Activated CD4-positive, CD25-positive, alpha-beta regulatory T cell (primary cell): ENCODE measurements at regions not wholly inside any gene's neighbourhood (a gene's known extent, or its start where the extent isn't known, plus 50 kb on each side); places are given as distances from the start of the nearest gene placed in this dataset.

Source experiments
- DNase-seq, 4 experiments: peaks; one replicate each; lab custom pipeline; 2025; lab: John Stamatoyannopoulos, UW

- DNase-seq, result no peak
Observed at GRCh38 chr2:481388-481787, 193.5 kb upstream of the ALKAL2 start.

- no peak for DNase-seq
Observed at GRCh38 chr2:479490-480176, 191.7 kb upstream of the ALKAL2 start.

DNA sequence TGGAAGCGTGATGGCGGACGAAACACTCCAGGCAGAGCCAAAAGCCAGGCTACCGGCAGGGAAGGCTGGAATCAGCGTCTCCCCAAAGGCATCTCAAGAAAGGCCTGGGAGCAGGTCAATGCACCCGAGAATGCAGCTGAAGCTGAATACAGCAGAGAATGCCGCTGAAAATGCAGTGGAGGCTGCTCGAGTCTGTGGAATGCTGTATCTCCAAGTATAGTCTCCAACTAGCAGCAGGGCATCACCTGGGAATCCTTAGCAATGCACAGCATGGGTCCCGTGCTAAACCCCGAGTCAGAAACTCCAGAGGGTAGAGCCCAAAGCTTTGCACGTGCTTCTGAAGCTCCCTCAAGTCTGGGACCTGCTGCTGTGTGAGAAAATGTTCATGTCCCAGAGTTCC is 191.1 kb upstream of the ALKAL2 start:
- DNase-seq, result no peak

GRCh38 chr2:471560-471959 is 183.7 kb upstream of the ALKAL2 start:
- DNase-seq, result no peak

DNA sequence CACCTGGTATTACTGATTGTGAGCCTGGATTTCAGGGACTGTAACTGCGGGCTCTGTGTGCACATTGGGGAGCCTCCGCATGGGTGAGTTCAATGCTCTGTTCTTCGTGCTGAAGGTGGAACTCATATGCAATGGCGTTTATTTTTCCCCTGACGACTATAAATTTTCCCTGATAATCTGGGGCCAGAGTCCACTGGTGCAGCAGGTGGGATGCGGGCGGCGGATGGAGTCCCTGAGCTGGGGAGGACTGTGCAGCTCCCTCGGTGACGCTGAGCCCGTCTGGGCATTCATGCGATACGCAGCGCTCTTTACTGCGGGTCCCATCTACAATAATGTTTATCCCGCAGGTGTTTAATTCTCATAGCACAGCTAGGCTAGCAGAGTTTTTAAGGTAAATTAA is 181.6 kb upstream of the ALKAL2 start:
- no peak for DNase-seq

DNA sequence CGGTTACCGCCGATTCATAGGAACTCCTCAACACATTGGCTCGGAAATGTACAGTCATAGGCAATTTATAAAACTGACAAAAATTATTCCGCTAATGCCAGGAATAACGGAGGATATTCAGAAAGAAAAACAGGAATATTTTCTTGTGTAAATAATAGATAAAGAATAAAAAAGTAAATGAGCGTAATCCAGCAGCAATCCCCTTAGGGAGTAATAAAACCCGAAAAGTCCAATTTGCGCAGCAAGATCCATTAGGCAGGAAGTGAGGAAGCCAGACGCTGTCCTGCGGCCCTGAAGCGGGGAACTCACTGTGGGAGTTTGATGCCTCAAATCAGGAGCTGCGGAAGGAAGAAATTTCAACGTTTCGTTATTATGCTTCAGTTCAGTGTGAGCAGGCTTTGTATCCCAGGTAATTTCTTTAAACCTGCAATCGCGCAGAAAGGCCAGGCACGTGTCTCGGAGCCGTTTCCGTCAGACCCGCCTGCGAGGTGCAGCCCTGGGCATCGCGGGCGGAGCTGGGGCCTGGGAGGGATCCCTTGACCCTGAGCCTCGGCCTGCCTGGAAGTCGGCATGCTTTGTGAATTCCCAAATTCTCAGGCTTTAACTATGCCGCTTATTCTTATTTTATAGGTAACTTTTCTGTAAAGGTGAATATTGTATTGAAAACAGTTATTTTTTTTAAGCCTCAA is 180.9 kb upstream of the ALKAL2 start:
- DNase-seq, result no peak

DNA sequence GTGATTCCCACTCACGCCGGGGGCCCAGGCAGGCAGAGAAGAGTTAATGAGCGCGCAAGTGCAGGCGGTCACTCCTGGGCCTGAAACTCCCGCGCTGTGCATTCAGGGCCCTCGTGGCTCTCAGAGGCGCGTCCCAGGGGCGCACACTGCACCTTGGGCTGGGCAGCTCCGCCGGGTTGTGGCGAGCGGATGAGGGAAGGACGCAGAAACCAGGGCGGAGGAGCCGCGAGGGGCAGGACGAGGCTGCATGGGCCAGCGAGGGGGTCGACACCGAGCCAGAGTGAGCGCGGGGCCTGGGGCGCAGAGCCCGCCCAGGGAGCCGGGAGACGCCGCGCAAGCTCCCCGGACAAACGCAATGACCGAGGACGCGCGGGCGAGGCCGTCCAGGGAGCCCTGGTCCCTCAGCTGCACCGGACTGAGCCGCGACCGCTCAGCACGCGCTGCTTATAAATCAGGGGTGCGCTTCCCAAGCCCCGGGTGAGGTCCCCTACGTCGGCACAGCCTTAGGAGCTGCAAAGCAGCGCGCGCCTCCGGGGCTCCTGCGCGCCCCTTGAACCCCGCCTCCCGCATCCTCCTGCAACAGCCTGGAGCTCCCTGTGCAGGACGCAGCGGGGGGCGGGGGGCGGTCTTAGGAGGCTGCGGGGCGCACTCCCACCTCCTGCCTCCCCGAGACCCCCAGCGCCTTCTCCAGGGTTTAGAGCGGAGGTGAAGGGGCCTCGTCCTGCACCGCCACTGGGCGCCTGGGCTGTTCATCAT is 180.2 kb upstream of the ALKAL2 start:
- DNase-seq, result no peak

DNA sequence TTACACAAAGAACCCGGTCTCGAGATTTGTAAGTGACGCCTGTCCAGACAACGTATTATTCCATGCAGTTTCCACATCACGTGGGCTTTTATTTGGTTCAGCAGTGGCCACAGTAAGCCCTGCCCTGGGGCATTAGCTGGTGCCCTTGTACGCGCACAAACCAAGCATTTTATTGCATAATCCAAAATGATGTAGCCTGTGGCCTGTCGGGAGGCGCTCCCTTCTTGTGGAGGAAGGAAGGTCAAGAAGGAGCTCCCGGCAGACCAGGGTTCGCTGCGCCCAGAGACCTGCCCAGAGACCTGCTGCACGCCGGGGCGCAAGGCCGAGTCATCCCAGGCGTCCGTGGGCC is 179.6 kb upstream of the ALKAL2 start:
- no peak for DNase-seq

DNA sequence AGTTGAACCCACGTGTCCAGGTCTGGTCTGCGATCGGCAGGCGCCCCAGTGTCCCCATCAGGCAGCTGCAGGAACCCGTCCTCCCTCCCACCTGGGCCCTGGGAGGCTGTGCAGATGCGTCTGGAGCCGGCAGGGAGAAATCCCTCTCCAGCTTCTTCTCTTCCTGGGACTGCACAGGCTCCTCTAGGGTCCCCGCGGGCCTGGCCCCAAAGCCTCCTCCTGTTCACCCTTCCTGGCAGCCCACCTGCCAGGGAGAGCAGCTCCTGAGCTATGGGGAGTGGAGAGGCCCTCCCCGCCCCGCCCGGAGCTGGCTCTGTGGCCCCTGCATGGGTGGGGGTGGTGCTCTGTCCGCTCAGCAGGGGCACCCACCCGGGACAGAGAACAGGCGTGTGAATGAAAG is 179.2 kb upstream of the ALKAL2 start:
- no peak for DNase-seq

DNA sequence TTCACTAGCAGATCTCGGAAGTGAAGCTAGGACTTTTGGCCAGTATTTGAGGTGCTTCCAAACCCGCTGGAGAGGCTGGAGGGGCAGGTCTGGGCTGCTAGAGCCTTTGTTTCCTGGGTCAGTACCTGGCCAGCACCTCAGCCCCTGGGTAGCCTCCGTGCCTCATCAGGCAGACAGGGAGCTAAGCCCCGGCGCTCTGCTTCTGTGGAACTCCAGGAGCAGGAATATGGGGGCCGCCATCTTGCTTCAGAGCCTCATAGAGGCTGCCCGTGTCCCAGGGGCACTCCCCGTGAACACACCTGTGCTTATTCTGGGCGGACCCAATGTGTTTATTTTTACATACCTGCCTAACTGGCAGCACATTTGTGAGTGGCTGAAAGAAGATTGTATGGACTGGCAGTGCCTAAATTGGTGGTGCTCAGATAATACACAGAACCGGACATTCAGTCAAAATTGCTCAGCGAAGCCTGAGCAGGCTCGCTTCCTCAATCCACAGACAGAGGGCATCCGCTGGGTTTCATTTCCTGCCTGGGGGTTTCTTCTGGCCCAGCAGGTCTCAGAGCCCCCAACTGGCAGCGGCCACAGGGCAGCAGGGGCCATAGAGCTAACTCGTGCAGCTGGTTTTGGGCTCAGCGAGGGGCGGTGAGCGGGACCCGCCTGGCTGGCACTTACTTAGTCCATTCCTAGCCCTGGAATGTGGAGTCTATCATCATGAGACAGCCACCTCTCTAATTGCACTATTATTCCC is 176.8 kb upstream of the ALKAL2 start:
- DNase-seq, result no peak

DNA sequence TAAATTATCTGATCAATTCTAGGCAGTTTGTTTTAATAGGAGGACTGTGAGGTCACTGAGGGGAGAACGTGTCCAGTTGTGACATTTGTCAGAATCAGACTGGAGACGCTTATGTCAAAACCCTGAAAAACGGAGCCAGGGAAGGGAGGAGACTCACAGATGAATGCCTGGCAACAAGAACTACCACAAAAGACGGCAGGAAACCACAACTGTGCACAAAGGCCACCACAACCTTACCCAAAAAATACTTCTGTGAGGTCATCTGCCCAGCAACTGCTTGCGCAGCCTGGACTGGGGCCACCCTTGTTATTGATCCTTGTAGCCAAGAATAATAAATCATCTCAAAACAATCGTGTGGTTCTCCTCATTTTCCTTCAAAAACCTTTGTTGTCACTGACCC is 173.0 kb upstream of the ALKAL2 start:
- no peak for DNase-seq

GRCh38 chr2:459931-460330 is 172.0 kb upstream of the ALKAL2 start:
- DNase-seq, result no peak

DNA sequence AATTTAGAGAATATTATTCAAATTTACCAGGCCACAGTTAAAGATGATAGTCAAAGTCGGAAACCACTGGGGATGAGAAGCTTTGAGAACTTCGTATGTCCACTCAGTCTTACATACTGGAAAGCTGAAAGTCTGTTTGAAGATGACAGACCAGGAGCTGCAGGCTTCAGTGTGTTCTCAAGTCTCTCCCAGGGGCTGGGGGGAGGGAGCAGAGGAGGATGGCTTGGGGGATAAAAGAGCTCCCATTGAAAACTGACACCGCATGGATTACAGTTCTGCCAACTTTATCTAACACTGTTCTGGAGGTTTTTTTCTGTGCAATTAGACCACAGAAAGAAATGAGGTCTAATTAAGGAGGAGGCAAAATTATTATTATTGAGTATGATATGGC is 170.5 kb upstream of the ALKAL2 start:
- DNase-seq, result no peak

DNA sequence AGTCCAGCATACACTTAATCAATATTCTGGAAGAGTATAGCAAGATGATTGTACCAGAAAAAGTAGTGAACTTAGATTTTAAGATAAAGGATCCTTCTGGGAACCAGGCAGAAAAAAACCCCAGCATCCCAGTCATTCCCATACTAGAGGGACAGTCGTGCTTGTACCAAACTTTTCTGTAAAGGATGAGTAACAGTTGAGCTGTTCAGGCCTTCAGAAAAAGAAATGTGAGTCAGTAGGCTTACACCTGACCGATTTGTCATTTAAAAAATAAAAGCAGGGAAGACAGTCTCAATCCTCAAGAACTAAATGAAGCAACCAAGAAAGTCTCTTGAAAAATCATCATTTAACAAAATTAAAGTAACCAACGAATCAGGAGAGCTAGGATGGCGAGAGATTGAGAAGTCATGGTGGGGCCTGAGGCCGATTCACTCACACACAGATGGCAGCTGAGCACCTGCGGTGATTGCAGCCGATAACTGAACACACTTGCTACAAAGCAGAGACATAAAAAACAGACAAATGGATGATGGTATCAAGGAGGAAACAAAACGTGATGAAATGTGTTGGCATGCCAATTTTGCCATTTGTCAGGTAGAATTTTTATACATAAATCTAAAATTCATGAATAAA is 170.0 kb upstream of the ALKAL2 start:
- DNase-seq, result no peak

DNA sequence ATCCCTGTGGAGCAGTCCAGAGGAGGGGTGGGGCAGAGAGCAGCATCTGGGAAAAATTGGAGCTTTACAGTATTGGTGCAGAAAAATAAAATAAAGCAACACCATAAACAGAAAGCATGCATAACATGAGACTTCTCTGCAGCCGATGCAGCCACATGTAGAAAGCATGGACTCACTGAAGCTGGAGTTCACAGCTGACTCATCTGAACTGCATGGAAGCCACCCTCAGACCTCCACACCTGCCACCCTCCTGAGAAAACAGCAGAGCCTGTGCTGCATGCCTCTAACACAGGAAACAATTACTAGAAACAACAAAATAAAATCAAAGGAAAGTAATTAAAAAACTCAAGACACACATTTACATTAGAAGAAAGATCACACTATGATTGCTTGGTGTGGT is 169.4 kb upstream of the ALKAL2 start:
- no peak for DNase-seq

GRCh38 chr2:455913-456312 is 168.0 kb upstream of the ALKAL2 start:
- DNase-seq, result no peak

DNA sequence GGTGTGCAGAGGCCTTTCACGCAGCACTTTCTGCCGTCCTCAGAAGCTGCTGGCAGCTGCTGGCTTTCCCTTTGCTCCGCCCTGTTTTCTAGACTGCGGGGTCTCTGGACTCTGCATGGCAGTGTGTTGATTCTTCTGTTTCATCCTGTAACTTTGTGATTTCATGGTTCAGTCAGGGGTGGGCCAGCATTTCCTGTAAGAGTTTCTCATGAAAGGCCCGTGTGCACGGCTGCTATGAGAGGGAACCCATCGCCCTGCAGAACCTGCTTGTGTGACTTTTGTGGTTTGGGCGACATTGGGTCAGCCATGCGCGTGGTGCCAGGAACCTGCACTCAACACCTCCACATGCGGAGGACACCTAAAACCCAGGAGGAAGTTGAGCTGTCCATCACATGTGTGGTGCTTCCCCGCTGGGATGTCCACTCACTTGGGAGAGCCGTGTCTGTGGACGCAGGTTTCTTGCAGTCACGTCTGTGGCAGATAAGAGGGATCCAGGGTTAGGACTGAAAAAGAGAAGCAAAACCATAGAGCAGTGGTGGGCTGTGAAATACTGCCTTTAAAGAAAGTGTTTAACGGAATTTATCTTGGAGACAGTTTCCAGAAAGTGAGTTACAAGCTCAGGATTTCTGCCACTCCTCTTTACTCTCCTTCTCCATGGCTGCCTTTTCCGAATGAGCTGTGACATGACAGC is 167.3 kb upstream of the ALKAL2 start:
- no peak for DNase-seq

- no peak for DNase-seq
Observed at GRCh38 chr2:453132-453531, 165.2 kb upstream of the ALKAL2 start.

DNA sequence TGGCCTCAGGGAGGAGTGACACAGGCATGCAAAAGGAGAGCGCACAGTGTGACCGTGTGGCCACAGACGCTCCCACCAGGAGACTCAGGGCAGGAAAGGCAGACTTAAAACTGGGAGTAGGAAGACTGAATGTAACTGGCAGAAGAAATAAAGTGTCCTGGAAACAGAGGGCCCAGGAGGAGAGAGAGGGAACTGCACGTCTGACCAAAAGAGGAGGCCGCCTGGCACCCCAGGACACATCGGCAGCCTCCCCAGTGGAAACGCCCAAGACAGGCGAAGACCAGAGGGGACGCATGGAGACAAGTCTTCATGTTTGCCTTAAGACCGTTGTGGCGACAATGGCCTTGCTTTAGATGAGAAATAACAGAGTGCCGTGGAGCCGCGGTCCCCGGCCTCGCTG is 163.6 kb upstream of the ALKAL2 start:
- DNase-seq, result no peak

DNA sequence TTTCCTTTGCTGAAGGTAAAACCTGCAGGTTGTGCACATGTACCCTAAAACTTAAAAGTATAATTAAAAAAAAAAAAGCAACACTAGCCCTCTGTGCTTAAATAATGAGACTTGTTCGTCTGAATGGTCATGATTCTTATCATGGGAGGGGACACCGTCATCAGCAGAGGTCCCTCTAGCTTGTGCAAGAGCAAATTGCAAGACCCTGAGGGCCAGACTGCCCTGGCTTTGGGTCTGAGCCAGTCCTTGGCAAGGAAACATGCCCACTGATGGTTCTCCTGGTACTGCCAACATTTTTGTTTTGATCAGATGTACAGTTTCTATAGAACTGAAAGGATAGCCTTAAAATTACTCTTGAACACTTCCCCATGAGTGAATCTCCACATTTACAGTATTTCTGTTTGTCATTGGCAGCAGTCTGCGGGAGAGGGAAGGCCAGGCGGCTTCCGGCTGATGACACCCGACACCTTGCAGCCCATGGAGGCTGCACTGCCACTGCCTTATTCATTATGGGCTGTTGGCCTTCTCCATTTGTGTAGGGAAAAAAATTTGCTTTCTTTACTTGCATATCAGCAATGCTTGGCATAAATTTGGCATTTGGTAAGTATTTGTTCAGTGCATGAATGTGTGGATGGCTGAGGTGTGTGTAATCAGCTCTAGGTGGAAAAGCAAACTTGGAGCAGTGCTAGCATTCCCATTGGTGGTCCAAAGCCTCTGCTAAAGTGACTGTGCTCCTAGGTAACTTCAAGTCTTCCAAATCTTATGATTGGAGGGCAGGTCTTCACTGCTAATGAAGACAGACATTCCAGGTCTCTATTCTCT is 161.6 kb upstream of the ALKAL2 start:
- no peak for DNase-seq
